ENCODE measurements at regions not wholly inside any gene's neighbourhood (a gene's known extent, or its start where the extent isn't known, plus 50 kb on each side); places are given as distances from the start of the nearest gene placed in this dataset.

DNA sequence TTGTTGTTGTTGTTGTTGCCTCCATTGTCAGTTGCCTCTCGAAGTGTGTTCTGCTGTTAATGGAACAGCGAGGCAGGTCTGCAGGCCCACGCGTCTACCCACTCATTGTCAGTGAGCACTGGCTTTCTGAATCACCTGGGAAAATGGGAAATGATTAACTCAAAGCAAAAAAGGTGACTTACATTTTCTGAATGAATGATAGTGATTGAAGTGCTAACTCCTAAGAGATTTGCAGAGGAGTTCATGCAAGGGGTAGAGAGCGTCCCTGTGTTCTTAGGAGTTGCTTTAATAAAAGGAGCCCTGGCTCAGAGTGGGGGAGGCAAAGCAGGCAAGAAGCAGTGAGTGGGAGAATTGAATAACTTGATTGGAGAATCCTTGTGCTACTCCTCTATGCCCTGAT lies 177.6 kb downstream of the CAND1 start:
- TF ChIP-seq, protein P1, sequence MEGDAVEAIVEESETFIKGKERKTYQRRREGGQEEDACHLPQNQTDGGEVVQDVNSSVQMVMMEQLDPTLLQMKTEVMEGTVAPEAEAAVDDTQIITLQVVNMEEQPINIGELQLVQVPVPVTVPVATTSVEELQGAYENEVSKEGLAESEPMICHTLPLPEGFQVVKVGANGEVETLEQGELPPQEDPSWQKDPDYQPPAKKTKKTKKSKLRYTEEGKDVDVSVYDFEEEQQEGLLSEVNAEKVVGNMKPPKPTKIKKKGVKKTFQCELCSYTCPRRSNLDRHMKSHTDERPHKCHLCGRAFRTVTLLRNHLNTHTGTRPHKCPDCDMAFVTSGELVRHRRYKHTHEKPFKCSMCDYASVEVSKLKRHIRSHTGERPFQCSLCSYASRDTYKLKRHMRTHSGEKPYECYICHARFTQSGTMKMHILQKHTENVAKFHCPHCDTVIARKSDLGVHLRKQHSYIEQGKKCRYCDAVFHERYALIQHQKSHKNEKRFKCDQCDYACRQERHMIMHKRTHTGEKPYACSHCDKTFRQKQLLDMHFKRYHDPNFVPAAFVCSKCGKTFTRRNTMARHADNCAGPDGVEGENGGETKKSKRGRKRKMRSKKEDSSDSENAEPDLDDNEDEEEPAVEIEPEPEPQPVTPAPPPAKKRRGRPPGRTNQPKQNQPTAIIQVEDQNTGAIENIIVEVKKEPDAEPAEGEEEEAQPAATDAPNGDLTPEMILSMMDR (IDR thresholded peaks at IDR 0.05 in 2 of 3, conservative IDR thresholded peaks at IDR 0.05 in 1 of 3; ENCODE audit: control insufficient read depth in 2 of 3, extremely low read depth in 1 of 3, insufficient read depth in 1 of 3, low read depth in 3 of 3, low read length in 3 of 3): no peak
- TF ChIP-seq, protein P2, sequence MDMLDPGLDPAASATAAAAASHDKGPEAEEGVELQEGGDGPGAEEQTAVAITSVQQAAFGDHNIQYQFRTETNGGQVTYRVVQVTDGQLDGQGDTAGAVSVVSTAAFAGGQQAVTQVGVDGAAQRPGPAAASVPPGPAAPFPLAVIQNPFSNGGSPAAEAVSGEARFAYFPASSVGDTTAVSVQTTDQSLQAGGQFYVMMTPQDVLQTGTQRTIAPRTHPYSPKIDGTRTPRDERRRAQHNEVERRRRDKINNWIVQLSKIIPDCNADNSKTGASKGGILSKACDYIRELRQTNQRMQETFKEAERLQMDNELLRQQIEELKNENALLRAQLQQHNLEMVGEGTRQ (IDR thresholded peaks at IDR 0.05; ENCODE audit: borderline replicate concordance, low read depth, low read length): no peak
- no peak for TF ChIP-seq SUZ12 (IDR thresholded peaks at IDR 0.05; ENCODE audit: unreplicated experiment)
- TF ChIP-seq TCF7 (IDR thresholded peaks at IDR 0.05; ENCODE audit: borderline replicate concordance): no peak
- TF ChIP-seq CHD2 (IDR thresholded peaks at IDR 0.05; ENCODE audit: borderline replicate concordance, low read depth, low read length): no peak
- TF ChIP-seq EP300 (IDR thresholded peaks at IDR 0.05; ENCODE audit: borderline replicate concordance in 1 of 2, control insufficient read depth in 1 of 2, low read depth in 2 of 2, low read length in 2 of 2): no peak
- TF ChIP-seq FOXM1 (IDR thresholded peaks at IDR 0.05; ENCODE audit: low read depth, low read length): no peak
- no peak for TF ChIP-seq POLR2A (IDR thresholded peaks at IDR 0.05; ENCODE audit: low read depth, low read length)

Measured in GM12878 (cell line).